Caco-2 (cell line): ENCODE measurements at regions not wholly inside any gene's neighbourhood (a gene's known extent, or its start where the extent isn't known, plus 50 kb on each side); places are given as distances from the start of the nearest gene placed in this dataset.

ENCODE experiments used
- BruUV-seq: library from RNA; stranded (reverse); fragments of 400-500 nt; replicated peaks from 2 replicates; lab custom pipeline; 2021; lab: Mats Ljungman, UMichigan
- CTCF ChIA-PET: fragments of 300-600 bp; sonication (Branson Sonifier 250); formaldehyde crosslinking; loops from one replicate; lab custom pipeline; 2022; ENCODE audit warnings: antibody characterized with exemption; lab: Charles Lee
- POLR2A ChIA-PET: fragments of 300-600 bp; sonication (Branson Sonifier 250); formaldehyde crosslinking; loops from one replicate; lab custom pipeline; 2022; ENCODE audit warnings: antibody characterized with exemption; lab: Charles Lee
- DNase-seq, 2 experiments: peaks; one replicate each; pipeline versions ENCODE4 v3.0.0 to v3.0.0-alpha.2; 2020 to 2022
- H3K27me3 ChIP-seq: replicated peaks from 2 replicates; pipeline ENCODE4 v1.6.0; 2011; ENCODE audit warnings: low read length; ENCODE audit not compliant: control insufficient read depth, insufficient read depth
- H3K36me3 ChIP-seq: 2 replicates; pipeline ENCODE4 v1.5.1; 2011; ENCODE audit warnings: low read length; ENCODE audit not compliant: control insufficient read depth, insufficient read depth
- H3K4me1 ChIP-seq: fragments of 250-450 bp; sonication (Bioruptor Pico); 2 replicates; pipeline ENCODE4 v1.5.1; 2020; ENCODE audit warnings: mild to moderate bottlenecking
- H3K4me3 ChIP-seq: 2 replicates; pipeline ENCODE4 v1.5.1; 2011; ENCODE audit warnings: low read depth, mild to moderate bottlenecking, control low read depth, low read length
- H3K9me3 ChIP-seq: fragments of 250-450 bp; sonication (Bioruptor Pico); 2 replicates; pipeline ENCODE4 v1.5.1; 2020; ENCODE audit warnings: mild to moderate bottlenecking, moderate library complexity
- H3K27ac Mint-ChIP-seq: one replicate; pipeline ENCODE4 v1.8.0; 2022; ENCODE audit warnings: mixed read lengths; ENCODE audit not compliant: unreplicated experiment
- H3K27me3 Mint-ChIP-seq: one replicate; pipeline ENCODE4 v1.8.0; 2022; ENCODE audit warnings: mixed read lengths; ENCODE audit not compliant: insufficient read depth, unreplicated experiment
- H3K36me3 Mint-ChIP-seq: one replicate; pipeline ENCODE4 v1.8.0; 2022; ENCODE audit warnings: mild to moderate bottlenecking, mixed read lengths; ENCODE audit not compliant: insufficient read depth, unreplicated experiment
- H3K4me1 Mint-ChIP-seq: one replicate; pipeline ENCODE4 v1.8.0; 2022; ENCODE audit warnings: low read depth, mixed read lengths; ENCODE audit not compliant: unreplicated experiment
- H3K4me3 Mint-ChIP-seq: one replicate; pipeline ENCODE4 v1.8.0; 2022; ENCODE audit warnings: mild to moderate bottlenecking, moderate library complexity, mixed read lengths; ENCODE audit not compliant: unreplicated experiment
- H3K9me3 Mint-ChIP-seq: one replicate; pipeline ENCODE4 v1.8.0; 2022; ENCODE audit warnings: mixed read lengths; ENCODE audit not compliant: unreplicated experiment
- CTCF ChIP-seq, 2 experiments: fragments of 200-600 bp in 1 of 2; IDR thresholded peaks; 1 replicate in 1 of 2; 2 replicates in 1 of 2; pipeline versions ENCODE4 v1.5.1 to v1.8.0; 2011 to 2022; ENCODE audit warnings: antibody characterized with exemption in 1 of 2, control low read depth in 1 of 2, inconsistent platforms in 1 of 2, low read depth in 1 of 2, low read length in 1 of 2, mild to moderate bottlenecking in 1 of 2, moderate library complexity in 1 of 2; ENCODE audit not compliant: insufficient read depth in 1 of 2, severe bottlenecking in 1 of 2, unreplicated experiment in 1 of 2
- intact Hi-C: fragments of 100-400 bp; cut with micrococcal nuclease; formaldehyde crosslinking; loops from one replicate; pipeline ENCODE4 v1.10.0; 2022; ENCODE audit not compliant: unreplicated experiment

DNA sequence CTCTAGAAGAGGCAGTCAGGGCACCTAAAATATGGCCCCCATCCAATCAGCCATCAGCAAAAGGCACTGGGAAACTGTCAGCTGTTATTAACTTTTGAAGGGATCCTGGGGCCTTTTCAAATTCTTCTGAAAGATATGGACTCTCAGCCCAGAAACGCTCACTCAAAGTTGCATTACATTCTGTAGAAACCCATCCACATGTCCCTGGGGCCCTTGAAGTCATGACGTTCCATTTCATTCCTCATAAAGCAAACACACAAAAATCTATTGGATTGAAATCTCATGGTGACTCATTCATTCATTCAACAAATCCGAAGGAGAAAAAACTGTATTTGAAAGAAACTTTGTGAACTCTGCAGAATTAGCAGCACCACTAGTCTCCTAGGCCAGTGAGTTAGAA lies 215.3 kb downstream of the C16orf95 start:
- Histone ChIP-seq H3K4me1 (no peaks in the 10 kb centered on the region), H3K9me3 (no peaks in the 10 kb centered on the region), H3K4me3 (no peak overlapping the region), H3K27me3 (no peaks in the 10 kb centered on the region; the same call in 1 of the 2 replicates), H3K36me3 (no peaks in the 10 kb centered on the region)
- no peak for TF ChIP-seq CTCF (IDR thresholded peaks at IDR 0.05; ENCODE audit: insufficient read depth in 1 of 2, low read depth in 1 of 2, low read length in 1 of 2, severe bottlenecking in 1 of 2, unreplicated experiment in 1 of 2)
- CTCF ChIA-PET: no interaction called here
- BruUV-seq: no TSS peak
- intact Hi-C loops: no loop called here
- Mint-ChIP-seq H3K4me1 (no peaks in the 10 kb centered on the region), H3K4me3 (no peak overlapping the region), H3K9me3 (no peaks in the 10 kb centered on the region), H3K27ac (no peak overlapping the region), H3K27me3 (peaks cover 16% of the 10 kb centered on the region), H3K36me3 (no peaks in the 10 kb centered on the region)
- POLR2A ChIA-PET: no interaction called here
- DNase-seq: no peak

DNA sequence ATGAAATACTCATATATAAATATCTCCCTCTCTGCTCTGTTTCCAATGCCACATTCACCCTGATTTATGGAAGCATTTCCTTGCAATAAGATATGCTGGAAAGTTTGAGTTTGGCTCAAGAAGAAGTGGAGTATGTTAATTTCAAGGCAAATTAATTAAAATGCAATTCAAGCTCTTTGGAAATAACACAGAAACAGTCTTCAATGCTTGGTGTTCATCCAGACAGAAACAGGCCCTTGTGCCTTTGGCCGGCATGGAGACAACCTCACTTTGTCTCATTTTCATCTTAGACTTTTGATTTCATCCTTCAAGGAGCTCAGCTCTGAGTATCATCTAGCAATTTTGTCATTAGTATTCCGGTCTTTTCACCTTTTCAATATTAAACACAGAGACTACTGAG lies 210.0 kb downstream of the C16orf95 start:
- no peaks in the 10 kb centered on the region for H3K9me3 Mint-ChIP-seq
- no peak overlapping the region for H3K4me3 ChIP-seq
- H3K4me3 Mint-ChIP-seq: no peak overlapping the region
- H3K27ac Mint-ChIP-seq: no peak overlapping the region
- POLR2A ChIA-PET: no interaction called here
- no peaks in the 10 kb centered on the region for H3K36me3 Mint-ChIP-seq
- no TSS peak for BruUV-seq
- peaks cover 1% of the 10 kb centered on the region; the same call in 1 of the 2 replicates for H3K27me3 ChIP-seq
- TF ChIP-seq CTCF (IDR thresholded peaks at IDR 0.05; ENCODE audit: insufficient read depth in 1 of 2, low read depth in 1 of 2, low read length in 1 of 2, severe bottlenecking in 1 of 2, unreplicated experiment in 1 of 2): no peak
- H3K4me1 Mint-ChIP-seq: no peaks in the 10 kb centered on the region
- intact Hi-C loops: no loop called here
- H3K4me1 ChIP-seq: no peaks in the 10 kb centered on the region
- CTCF ChIA-PET: no interaction called here
- no peaks in the 10 kb centered on the region for H3K36me3 ChIP-seq
- peaks cover 4% of the 10 kb centered on the region; the same call in 1 of the 2 replicates for H3K9me3 ChIP-seq
- DNase-seq: no peak
- H3K27me3 Mint-ChIP-seq: peaks cover 11% of the 10 kb centered on the region

- Histone ChIP-seq H3K4me3 (no peak overlapping the region), H3K27me3 (peaks cover 1% of the 10 kb centered on the region; the same call in 1 of the 2 replicates), H3K4me1 (no peaks in the 10 kb centered on the region), H3K9me3 (peaks cover 4% of the 10 kb centered on the region; the same call in 1 of the 2 replicates), H3K36me3 (no peaks in the 10 kb centered on the region)
- no TSS peak for BruUV-seq
- ChIA-PET CTCF (interaction anchor here (0.6 kb wide), 1 partner anchor 45 kb away, joined by 3 read pairs; no protein-coding TSS in a partner anchor), POLR2A (no interaction called here)
- Mint-ChIP-seq H3K4me3 (no peak overlapping the region), H3K4me1 (no peaks in the 10 kb centered on the region), H3K27ac (no peak overlapping the region), H3K27me3 (peaks cover 11% of the 10 kb centered on the region), H3K36me3 (no peaks in the 10 kb centered on the region), H3K9me3 (no peaks in the 10 kb centered on the region)
- intact Hi-C loops: no loop called here
- TF ChIP-seq CTCF (IDR thresholded peaks at IDR 0.05; ENCODE audit: insufficient read depth in 1 of 2, low read depth in 1 of 2, low read length in 1 of 2, severe bottlenecking in 1 of 2, unreplicated experiment in 1 of 2): no peak
- DNase-seq: no peak
Observed at GRCh38 chr16:87108278-87108677, 208.9 kb downstream of the C16orf95 start.
